NCI-H1930 (cell line): ENCODE measurements at regions not wholly inside any gene's neighbourhood (a gene's known extent, or its start where the extent isn't known, plus 50 kb on each side); places are given as distances from the start of the nearest gene placed in this dataset.

Experiments
- DNase-seq, 2 experiments: peaks; one replicate each; lab custom pipeline; 2025; lab: John Stamatoyannopoulos, UW

GRCh38 chr11:101211407-101211975 lies 81.9 kb upstream of the PGR start:
- DNase-seq: no peak

GRCh38 chr11:101202614-101203013 lies 73.0 kb upstream of the PGR start:
- no peak for DNase-seq

GRCh38 chr11:101199416-101199815 lies 69.8 kb upstream of the PGR start:
- DNase-seq: no peak

GRCh38 chr11:101195294-101195693 lies 65.7 kb upstream of the PGR start:
- DNase-seq: no peak

- no peak for DNase-seq
Observed at GRCh38 chr11:101188801-101189200, 59.2 kb upstream of the PGR start.

GRCh38 chr11:101188173-101188572 lies 58.6 kb upstream of the PGR start:
- DNase-seq: no peak

- no peak for DNase-seq
Observed at GRCh38 chr11:101187748-101188147, 58.1 kb upstream of the PGR start.

GRCh38 chr11:101185985-101186384 lies 56.4 kb upstream of the PGR start:
- DNase-seq: no peak

GRCh38 chr11:101182467-101182866 lies 52.9 kb upstream of the PGR start:
- no peak for DNase-seq

GRCh38 chr11:101180481-101180880 lies 50.9 kb upstream of the PGR start:
- no peak for DNase-seq
